Fibroblast of lung (primary cell): ENCODE measurements at regions not wholly inside any gene's neighbourhood (a gene's known extent, or its start where the extent isn't known, plus 50 kb on each side); places are given as distances from the start of the nearest gene placed in this dataset.

Source experiments
- EZH2 ChIP-seq: IDR thresholded peaks from 2 replicates; pipeline ENCODE4 v1.5.1; 2012; ENCODE audit warnings: low read length, control low read depth, mild to moderate bottlenecking; ENCODE audit errors: missing control alignments
- TF ChIP-seq, protein P1 (sequence below), 2 donors: IDR thresholded peaks in 1 of 2; conservative IDR thresholded peaks in 1 of 2; 1 replicate in 1 of 2; 2 replicates in 1 of 2; pipeline ENCODE4 v1.5.1; 2011 to 2012; ENCODE audit warnings: low read length in 2 of 2, control low read depth in 1 of 2, inconsistent platforms in 1 of 2, low read depth in 1 of 2, mild to moderate bottlenecking in 1 of 2

DNA sequence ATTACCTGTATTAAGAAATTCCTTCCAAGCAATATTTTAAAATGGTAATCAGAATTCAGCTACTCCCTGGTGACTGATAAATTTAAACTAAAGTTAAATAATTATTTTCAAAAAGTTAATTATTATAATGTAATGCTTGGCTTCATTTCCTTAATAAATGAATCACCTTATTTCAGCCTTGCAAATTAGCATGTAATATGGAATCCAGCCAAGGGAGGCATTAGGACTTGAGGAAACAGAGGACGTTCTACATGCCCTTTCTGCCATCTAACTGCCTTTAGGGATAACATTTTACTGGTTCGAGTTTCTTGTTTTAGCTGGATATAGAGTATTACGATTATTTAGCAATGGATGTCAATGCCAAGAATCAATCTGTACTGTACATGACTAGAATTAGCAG, 636.3 kb downstream of the TSN start:
- TF ChIP-seq, protein P1, sequence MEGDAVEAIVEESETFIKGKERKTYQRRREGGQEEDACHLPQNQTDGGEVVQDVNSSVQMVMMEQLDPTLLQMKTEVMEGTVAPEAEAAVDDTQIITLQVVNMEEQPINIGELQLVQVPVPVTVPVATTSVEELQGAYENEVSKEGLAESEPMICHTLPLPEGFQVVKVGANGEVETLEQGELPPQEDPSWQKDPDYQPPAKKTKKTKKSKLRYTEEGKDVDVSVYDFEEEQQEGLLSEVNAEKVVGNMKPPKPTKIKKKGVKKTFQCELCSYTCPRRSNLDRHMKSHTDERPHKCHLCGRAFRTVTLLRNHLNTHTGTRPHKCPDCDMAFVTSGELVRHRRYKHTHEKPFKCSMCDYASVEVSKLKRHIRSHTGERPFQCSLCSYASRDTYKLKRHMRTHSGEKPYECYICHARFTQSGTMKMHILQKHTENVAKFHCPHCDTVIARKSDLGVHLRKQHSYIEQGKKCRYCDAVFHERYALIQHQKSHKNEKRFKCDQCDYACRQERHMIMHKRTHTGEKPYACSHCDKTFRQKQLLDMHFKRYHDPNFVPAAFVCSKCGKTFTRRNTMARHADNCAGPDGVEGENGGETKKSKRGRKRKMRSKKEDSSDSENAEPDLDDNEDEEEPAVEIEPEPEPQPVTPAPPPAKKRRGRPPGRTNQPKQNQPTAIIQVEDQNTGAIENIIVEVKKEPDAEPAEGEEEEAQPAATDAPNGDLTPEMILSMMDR (conservative IDR thresholded peaks at IDR 0.05 in 1 of 2, IDR thresholded peaks at IDR 0.05 in 1 of 2; ENCODE audit: low read depth in 1 of 2, low read length in 2 of 2) = no peak
- TF ChIP-seq EZH2 = no peak
